Ammon's horn (tissue), 1 donor: ENCODE measurements at regions not wholly inside any gene's neighbourhood (a gene's known extent, or its start where the extent isn't known, plus 50 kb on each side); places are given as distances from the start of the nearest gene placed in this dataset.

Experiments
- DNase-seq: peaks from one replicate; pipeline ENCODE4 v3.0.0-alpha.2; 2016; ENCODE audit warnings: low spot score

- DNase-seq, result no peak
Observed at GRCh38 chr19:29292562-29292961, 79.6 kb upstream of the UQCRFS1 start.

GRCh38 chr19:29293292-29293691, 80.3 kb upstream of the UQCRFS1 start:
- DNase-seq, result no peak

- DNase-seq, result no peak
Observed at GRCh38 chr19:29293736-29294342, 80.9 kb upstream of the UQCRFS1 start.

- no peak for DNase-seq
Observed at GRCh38 chr19:29294343-29294811, 81.4 kb upstream of the UQCRFS1 start.

- no peak for DNase-seq
Observed at GRCh38 chr19:29295285-29295684, 82.3 kb upstream of the UQCRFS1 start.

- DNase-seq, result no peak
Observed at GRCh38 chr19:29297381-29297780, 84.4 kb upstream of the UQCRFS1 start.

GRCh38 chr19:29299416-29300380, 86.7 kb upstream of the UQCRFS1 start:
- no peak for DNase-seq

- DNase-seq, result no peak
Observed at GRCh38 chr19:29302002-29302928, 89.3 kb upstream of the UQCRFS1 start.

- no peak for DNase-seq
Observed at GRCh38 chr19:29303069-29303718, 90.2 kb upstream of the UQCRFS1 start.

- DNase-seq, result no peak
Observed at GRCh38 chr19:29303719-29304090, 90.8 kb upstream of the UQCRFS1 start.

- no peak for DNase-seq
Observed at GRCh38 chr19:29305268-29305667, 92.3 kb upstream of the UQCRFS1 start.

GRCh38 chr19:29308977-29309590, 96.1 kb upstream of the UQCRFS1 start:
- no peak for DNase-seq

- no peak for DNase-seq
Observed at GRCh38 chr19:29309637-29310036, 96.7 kb upstream of the UQCRFS1 start.

- DNase-seq, result peak; percentile 45
Observed at GRCh38 chr19:29311191-29311790, 98.3 kb upstream of the UQCRFS1 start.

- peak; percentile 29 for DNase-seq
Observed at GRCh38 chr19:29315556-29316190, 102.7 kb upstream of the UQCRFS1 start.

- no peak for DNase-seq
Observed at GRCh38 chr19:29318581-29318980, 105.6 kb upstream of the UQCRFS1 start.

GRCh38 chr19:29320086-29320485, 107.1 kb upstream of the UQCRFS1 start:
- DNase-seq, result no peak

- DNase-seq, result no peak
Observed at GRCh38 chr19:29320618-29321017, 107.7 kb upstream of the UQCRFS1 start.

GRCh38 chr19:29321116-29321515, 108.2 kb upstream of the UQCRFS1 start:
- DNase-seq, result no peak

GRCh38 chr19:29323021-29323430, 110.1 kb upstream of the UQCRFS1 start:
- DNase-seq, result no peak
